Loucy (cell line): ENCODE measurements at regions not wholly inside any gene's neighbourhood (a gene's known extent, or its start where the extent isn't known, plus 50 kb on each side); places are given as distances from the start of the nearest gene placed in this dataset.

ENCODE experiments used
- H2AFZ ChIP-seq: fragments of 200-600 bp; sonication (generic); 2 replicates; pipeline ENCODE4 v1.6.0; 2016; ENCODE audit warnings: antibody characterized with exemption, mild to moderate bottlenecking, low read length, moderate library complexity
- H3F3A ChIP-seq: fragments of 200-600 bp; 2 replicates; pipeline ENCODE4 v1.6.0; 2016; ENCODE audit warnings: antibody characterized with exemption, low read depth, mild to moderate bottlenecking
- H3K27me3 ChIP-seq: fragments of 200-600 bp; sonication (generic); 2 replicates; pipeline ENCODE4 v1.6.1; 2014; ENCODE audit warnings: low read length, mild to moderate bottlenecking; ENCODE audit not compliant: insufficient read depth, poor library complexity, severe bottlenecking
- H3K36me3 ChIP-seq: fragments of 200-600 bp; sonication (generic); 2 replicates; pipeline ENCODE4 v1.6.1; 2016; ENCODE audit warnings: low read length; ENCODE audit not compliant: insufficient read depth
- H3K4me1 ChIP-seq: fragments of 200-600 bp; sonication (generic); 2 replicates; pipeline ENCODE4 v1.5.1; 2014; ENCODE audit warnings: low read length, mild to moderate bottlenecking; ENCODE audit not compliant: insufficient read depth, poor library complexity, severe bottlenecking
- H3K4me2 ChIP-seq: fragments of 200-600 bp; sonication (generic); 2 replicates; pipeline ENCODE4 v1.6.0; 2014; ENCODE audit warnings: antibody characterized with exemption, low read length, low read depth, mild to moderate bottlenecking; ENCODE audit not compliant: poor library complexity, severe bottlenecking
- H3K4me3 ChIP-seq: fragments of 200-600 bp; sonication (generic); 2 replicates; pipeline ENCODE4 v1.5.1; 2014; ENCODE audit warnings: low read length, mild to moderate bottlenecking, mixed read lengths; ENCODE audit not compliant: poor library complexity, severe bottlenecking
- H3K79me2 ChIP-seq: fragments of 200-600 bp; sonication (generic); 2 replicates; pipeline ENCODE4 v1.6.1; 2014; ENCODE audit warnings: low read length; ENCODE audit not compliant: insufficient read depth
- H3K9ac ChIP-seq: fragments of 200-600 bp; sonication (generic); 2 replicates; pipeline ENCODE4 v1.6.0; 2014; ENCODE audit warnings: mild to moderate bottlenecking, low read depth, low read length, moderate library complexity; ENCODE audit not compliant: poor library complexity, severe bottlenecking
- H3K9me2 ChIP-seq: fragments of 200-600 bp; sonication (generic); replicated peaks from 2 replicates; pipeline ENCODE4 v1.6.1; 2016; ENCODE audit warnings: low read depth, low read length, mixed read lengths
- H3K9me3 ChIP-seq: fragments of 200-600 bp; sonication (generic); 2 replicates; pipeline ENCODE4 v1.6.1; 2014; ENCODE audit warnings: mild to moderate bottlenecking, antibody characterized with exemption, low read length, low read depth; ENCODE audit not compliant: insufficient read depth
- H4K20me1 ChIP-seq: fragments of 200-600 bp; sonication (generic); 2 replicates; pipeline ENCODE4 v1.6.0; 2014; ENCODE audit warnings: antibody characterized with exemption, low read length, mild to moderate bottlenecking; ENCODE audit not compliant: insufficient read depth, poor library complexity, severe bottlenecking
- CTCF ChIP-seq: fragments of 200-600 bp; sonication (generic); conservative IDR thresholded peaks from 2 replicates; pipeline ENCODE4 v1.5.1; 2014; ENCODE audit warnings: mild to moderate bottlenecking, antibody characterized with exemption, low read length
- EZH2phosphoT487 ChIP-seq: fragments of 200-600 bp; IDR thresholded peaks from 2 replicates; pipeline ENCODE4 v1.6.1; 2018; ENCODE audit warnings: antibody characterized with exemption, mild to moderate bottlenecking, moderate library complexity, borderline replicate concordance

GRCh38 chr2:188835821-188836220 is 138.4 kb upstream of the COL3A1 start:
- TF ChIP-seq EZH2phosphoT487 = no peak
- TF ChIP-seq CTCF = no peak
- H2AFZ ChIP-seq = no peak overlapping the region
- H3K4me3 ChIP-seq = no peak overlapping the region
- H3F3A ChIP-seq = no peaks in the 10 kb centered on the region
- H3K4me2 ChIP-seq = no peak overlapping the region
- 0 out of 2 replicates have a peak, but pooled peaks cover 4% of the 10 kb centered on the region for H3K9me3 ChIP-seq
- no peaks in the 10 kb centered on the region for H3K4me1 ChIP-seq
- H3K27me3 ChIP-seq = no peaks in the 10 kb centered on the region
- no peaks in the 10 kb centered on the region for H4K20me1 ChIP-seq
- no peaks in the 10 kb centered on the region for H3K79me2 ChIP-seq
- no peaks in the 10 kb centered on the region for H3K36me3 ChIP-seq
- H3K9ac ChIP-seq = no peak overlapping the region
- H3K9me2 ChIP-seq = no peaks in the 10 kb centered on the region

GRCh38 chr2:188845692-188846091 is 128.5 kb upstream of the COL3A1 start:
- H3K9me3 ChIP-seq = no peaks in the 10 kb centered on the region
- H3K4me3 ChIP-seq = no peak overlapping the region
- H3K9me2 ChIP-seq = no peaks in the 10 kb centered on the region
- H3K4me1 ChIP-seq = no peaks in the 10 kb centered on the region
- H3K9ac ChIP-seq = no peak overlapping the region
- no peak overlapping the region for H2AFZ ChIP-seq
- no peaks in the 10 kb centered on the region for H3K36me3 ChIP-seq
- no peak overlapping the region for H3K4me2 ChIP-seq
- H3K79me2 ChIP-seq = no peaks in the 10 kb centered on the region
- no peaks in the 10 kb centered on the region for H3K27me3 ChIP-seq
- no peaks in the 10 kb centered on the region for H4K20me1 ChIP-seq
- no peaks in the 10 kb centered on the region for H3F3A ChIP-seq
- TF ChIP-seq EZH2phosphoT487 (no peak), CTCF (no peak)

- Histone ChIP-seq H3K4me3 (no peak overlapping the region), H3K27me3 (no peaks in the 10 kb centered on the region), H3K9me3 (no peaks in the 10 kb centered on the region), H3K9ac (no peak overlapping the region), H3K79me2 (no peaks in the 10 kb centered on the region), H3K4me2 (no peak overlapping the region), H4K20me1 (no peaks in the 10 kb centered on the region), H3F3A (no peaks in the 10 kb centered on the region), H2AFZ (no peak overlapping the region), H3K36me3 (no peaks in the 10 kb centered on the region), H3K9me2 (no peaks in the 10 kb centered on the region), H3K4me1 (no peaks in the 10 kb centered on the region)
- TF ChIP-seq EZH2phosphoT487 (no peak), CTCF (no peak)
Measured at GRCh38 chr2:188848887-188849435, 125.2 kb upstream of the COL3A1 start.
